H4 (cell line): ENCODE measurements at regions not wholly inside any gene's neighbourhood (a gene's known extent, or its start where the extent isn't known, plus 50 kb on each side); places are given as distances from the start of the nearest gene placed in this dataset.

ENCODE experiments used
- DNase-seq: peaks from one replicate; pipeline ENCODE4 v3.0.0-alpha.2; 2015; ENCODE audit warnings: low spot score

DNA sequence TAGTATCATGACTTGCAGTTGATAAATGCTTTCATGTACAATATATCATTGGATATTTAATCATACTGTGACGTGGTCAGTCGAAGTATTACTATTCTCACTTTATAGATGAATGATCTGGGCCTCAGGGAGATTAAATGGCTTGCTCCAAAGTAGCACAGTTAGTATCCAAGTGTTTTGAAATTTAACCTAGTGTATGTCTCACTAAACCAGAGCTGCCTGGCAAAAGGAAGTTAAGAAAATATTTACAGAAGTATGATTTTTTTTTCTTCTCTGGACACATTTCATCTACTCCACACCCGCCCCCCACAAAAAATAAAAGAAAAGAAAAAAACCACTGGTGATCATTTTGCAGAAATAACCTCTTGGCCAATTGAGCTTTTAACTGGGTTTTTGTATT lies 71.9 kb upstream of the CXADR start:
- no peak for DNase-seq

DNA sequence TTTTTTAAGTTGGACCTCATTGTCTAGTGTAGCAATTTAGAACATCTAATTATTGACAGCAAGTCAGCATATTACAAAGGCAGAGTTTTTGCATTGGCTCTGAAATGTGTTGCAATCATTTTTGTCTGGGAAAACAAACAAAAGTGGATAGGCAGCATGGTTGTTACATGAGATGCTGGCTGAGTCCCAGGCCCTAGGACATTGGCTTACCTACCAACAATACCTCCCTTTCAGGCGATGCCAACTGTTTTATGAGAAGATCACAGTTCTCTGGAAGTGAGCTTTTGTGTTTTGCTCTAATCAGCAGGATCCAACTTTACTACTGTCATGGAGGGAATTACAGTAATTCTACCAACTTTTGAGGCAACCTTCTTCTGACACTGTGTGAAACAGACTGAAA lies 71.5 kb upstream of the CXADR start:
- peak; percentile 82 for DNase-seq

DNA sequence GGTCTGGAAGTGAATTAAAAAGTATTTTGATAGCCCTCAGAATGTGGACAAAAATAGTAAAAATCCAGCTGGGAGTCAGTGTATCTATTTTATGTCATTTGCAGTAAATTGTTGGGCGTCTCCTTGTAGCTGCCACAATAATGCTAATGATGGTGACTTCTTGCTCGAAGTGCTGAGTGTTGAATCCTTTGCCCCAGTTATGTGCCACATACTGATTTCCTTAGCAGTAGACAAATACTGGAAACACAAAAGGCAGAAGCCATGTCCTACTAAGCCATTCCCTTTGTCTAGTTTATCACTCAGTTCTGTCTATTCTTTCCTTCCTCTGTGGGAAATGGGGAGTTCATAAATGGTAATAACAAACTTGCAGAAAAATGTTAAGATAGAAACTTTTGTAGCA lies 70.7 kb upstream of the CXADR start:
- no peak for DNase-seq

DNA sequence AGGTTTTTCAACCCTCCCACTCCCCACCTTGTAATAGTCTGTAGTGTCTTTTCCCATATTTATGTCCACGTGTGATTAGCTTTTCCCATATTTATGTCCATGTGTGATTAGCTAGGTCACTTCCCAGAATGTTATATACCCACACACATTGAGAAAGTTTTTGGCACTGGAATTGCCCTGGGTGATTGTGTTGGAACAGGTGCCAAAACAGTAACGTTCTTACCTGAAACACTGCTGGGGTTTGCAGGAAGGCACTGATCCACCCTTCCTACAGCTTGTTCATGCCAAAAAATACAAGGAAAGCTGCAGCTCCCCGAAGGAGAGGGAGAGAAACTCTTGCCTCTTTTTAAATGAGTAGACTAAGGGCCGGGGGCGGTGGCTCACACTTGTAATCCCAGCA lies 68.0 kb upstream of the CXADR start:
- no peak for DNase-seq

DNA sequence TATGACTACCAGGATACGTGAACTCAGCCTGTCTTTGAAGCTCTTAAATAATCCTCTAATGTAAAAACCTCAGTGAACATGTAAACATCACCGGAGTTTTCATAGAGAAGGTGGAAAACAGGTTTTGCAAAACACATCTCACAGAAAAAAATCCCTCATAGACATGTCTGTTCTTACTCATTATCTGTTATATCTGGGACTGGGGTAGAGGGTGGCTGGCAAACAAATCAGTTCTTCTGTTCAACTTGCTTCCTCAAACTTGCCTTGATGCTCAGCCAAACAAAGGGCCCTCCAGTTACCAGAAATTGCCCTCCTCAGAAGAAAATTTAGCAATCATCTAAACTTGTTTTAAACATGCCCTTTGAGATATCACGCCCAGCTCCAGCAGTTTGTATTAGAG lies 66.1 kb upstream of the CXADR start:
- no peak for DNase-seq

DNA sequence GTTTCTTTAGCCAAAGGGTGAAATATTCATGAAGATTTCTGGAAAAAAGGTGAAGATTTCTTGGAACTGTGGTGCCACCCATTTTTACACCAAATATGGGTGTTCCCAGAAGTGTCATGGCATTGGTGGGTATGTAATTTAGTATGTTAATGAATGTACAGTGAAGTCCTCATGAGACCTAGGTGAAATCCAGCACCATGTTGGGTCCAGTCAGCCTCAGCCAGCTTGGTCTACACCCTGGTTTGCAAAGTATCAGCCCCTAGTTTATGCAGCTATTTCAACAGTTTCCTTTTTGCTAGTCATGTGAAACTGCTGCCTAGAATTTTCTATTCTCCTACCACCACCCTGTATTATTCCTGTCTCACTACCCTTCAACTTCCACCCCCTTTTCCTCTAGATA lies 63.1 kb upstream of the CXADR start:
- DNase-seq = no peak

DNA sequence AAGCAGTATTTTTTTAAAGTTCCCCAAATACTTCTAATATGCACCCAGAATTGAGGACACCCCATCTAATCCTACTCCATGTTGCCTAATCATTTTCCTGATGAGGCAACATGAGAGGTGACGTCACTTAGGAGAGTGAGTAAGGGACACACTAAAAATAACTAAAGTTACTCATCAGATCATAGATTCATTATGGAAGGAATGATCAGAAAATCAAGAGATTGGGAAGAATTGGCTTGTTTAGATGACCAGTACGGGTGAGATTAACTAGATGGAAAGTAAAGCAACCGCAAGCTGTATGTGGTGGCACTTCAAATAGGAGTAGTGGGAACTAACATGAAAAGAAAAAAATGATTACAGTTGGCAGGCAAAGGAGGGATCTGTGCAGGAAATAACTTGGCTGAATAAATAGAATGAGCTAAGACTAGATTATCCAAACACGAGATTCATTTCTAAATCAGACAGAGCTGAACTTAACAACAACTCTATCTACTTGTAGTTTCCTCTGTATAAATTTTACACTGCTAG lies 61.4 kb upstream of the CXADR start:
- peak; percentile 73 for DNase-seq

DNA sequence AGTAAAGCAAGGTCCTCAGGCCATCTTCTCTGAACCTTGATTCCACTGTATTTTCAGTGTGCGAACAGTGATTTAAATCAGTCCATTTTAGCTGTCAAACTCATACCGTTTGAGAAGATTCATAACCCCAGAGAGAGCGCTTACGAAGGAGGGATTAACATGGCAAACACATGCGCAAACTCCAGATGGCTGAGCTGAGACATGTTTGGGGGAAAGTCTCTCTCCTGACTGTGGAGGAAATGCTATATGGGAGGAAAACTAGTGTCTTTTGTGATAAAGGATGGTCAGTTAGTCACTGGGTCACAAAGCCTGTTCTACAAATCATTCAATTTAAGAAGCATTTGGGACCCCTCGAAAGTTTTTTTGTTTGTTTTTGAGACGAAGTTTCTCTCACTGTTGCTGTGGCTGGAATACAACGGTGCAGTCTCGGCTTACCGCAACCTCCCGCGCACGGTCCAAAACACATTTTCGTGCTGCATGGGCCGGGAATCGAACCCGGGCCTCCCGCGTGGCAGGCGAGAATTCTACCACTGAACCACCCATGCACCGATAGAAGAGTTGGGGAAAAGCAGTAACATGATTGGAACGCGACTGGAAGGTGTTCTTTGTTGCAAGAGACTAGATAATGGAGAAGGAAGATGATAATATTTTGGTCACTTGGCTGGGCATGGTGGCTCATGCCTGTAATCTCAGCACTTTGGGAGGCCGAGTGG lies 58.4 kb upstream of the CXADR start:
- DNase-seq = peak; percentile 89

DNA sequence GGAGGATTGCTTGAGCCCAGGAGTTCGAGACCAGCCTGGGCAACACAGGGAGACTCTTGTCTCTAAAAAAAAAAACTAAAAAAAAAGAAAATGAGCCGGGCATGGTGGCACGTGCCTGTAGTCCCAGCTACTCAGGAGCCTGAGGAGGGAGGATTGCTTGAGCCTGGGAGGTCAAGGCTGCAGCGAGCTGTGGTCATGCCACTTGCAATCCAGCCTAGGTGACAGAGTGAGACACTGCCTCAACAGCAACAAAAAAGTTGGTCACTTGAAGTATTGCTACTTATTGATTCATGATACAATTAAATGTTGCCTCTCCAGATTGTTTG lies 57.9 kb upstream of the CXADR start:
- DNase-seq = no peak

DNA sequence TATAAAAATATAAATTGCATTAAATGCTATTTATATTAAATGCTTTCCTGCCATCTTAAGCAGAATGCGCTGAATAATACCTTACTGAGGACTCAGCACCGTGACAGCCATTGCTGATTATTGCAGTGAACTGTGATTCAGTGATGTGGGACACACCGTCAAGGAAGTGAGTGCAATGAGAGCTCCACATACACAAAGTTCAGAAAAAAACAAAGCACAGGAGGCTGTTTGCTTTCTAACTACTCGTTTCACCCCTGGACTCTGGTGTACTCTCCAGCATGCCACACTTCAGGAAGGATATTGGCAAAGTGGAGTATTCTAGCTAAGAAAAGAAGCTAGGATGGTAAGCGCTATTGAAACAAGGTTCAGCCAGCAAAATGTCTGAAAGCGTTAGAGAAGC lies 57.4 kb upstream of the CXADR start:
- DNase-seq = no peak

DNA sequence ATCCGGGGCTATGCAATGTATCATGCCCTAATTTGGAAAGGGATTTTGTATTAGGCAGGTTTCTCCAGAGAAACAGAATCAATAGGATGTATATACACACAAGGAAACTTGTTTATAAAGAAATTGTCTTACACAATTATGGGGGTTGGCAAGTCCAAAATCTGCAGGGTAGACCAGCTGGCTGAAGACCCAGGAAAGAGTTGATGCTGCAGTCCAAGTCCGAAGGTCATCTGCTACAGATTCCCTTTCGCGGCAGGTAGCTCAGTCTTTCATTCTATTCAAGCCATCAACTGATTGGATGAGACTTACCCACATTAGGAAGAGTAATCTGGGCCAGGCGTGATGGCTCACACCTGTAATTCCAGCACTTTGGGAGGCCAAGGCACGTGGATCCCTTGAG lies 54.6 kb upstream of the CXADR start:
- no peak for DNase-seq

DNA sequence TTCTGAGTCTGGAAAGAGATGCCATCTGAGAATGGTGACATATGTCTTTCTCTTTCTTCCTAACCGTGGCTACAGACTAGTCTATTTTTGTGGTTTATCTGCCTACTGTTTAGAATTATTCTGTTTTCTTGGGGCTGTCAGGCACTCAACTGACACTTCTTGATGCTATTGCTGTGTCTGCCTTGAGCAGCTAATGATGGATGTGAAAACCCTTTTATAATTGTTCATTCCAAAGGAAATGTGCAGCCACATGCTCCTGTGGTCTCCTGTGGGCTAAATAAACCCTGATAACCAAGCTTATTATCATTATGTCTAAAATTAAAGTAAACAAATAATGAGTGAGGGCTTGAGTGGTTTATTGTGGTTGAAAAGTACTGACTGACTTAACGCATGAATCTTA lies 52.7 kb upstream of the CXADR start:
- no peak for DNase-seq

DNA sequence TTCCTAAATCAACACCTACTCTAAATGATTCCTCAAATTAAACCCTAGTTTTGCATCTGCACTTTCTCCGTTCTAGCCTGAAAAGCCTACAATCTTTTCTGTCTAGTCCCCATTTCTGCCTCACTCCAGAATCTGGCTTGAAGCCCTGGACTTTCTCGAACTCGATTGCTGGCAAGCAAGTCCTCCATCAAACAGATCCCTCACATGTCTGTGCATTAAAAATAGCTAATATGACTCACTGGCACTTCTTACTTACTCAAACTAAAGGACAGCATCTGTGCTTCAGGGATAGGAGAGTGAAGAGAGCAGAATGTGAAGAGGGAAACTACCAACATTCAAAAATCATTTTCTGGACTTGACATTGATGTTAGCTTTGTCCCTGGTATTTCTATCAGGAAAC lies 51.8 kb upstream of the CXADR start:
- DNase-seq = peak; percentile 54

DNA sequence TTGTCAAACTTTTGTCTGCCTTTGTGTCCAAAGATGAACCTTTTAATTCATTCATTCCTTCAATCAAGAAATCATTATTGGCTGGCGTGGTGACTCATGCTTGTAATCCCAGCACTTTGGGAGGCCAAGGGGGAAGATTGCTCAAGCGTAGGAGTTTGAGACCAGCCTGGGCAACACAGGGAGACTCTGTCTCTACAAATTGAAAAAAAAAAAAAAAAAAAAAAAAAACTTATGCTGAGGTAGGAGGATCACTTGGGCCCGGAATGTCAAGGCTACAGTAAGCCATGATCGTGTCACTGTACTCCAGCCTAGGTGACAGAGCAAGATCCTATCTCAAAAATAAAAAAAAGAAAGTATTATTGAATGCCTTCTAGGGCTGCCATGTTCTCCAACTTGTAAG lies 51.3 kb upstream of the CXADR start:
- DNase-seq = peak; percentile 50

DNA sequence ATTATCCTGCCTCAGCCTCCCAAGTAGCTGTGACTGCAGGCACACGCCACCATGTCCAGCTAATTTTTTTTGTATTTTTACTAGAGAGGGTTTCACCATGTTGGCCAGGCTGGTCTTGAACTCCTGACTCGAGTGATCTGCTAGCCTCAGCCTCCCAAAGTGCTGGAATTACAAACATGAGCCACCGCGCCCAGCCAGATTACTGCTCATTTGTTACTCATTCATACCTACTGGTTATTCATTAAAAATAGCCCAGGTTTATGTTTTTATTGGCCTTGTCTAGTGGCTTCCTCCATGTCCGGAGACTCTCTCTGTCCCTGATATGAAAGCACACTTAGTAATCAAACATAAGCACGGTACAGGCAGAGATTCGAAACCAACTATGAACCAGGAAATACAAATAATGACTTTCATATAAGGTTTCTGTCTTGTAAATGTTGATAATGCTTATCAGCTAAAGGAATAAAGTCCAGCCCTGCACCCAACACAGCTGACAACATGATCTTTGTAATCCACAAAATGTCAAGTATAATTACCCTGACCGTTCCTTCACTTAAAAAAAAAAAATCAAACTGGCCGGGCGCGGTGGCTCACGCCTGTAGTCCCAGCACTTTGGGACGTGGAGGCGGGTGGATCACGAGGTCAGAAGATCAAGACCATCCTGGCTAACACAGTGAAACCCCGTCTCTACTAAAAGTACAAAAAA lies 50.4 kb upstream of the CXADR start:
- DNase-seq = no peak
